ENCODE measurements at regions not wholly inside any gene's neighbourhood (a gene's known extent, or its start where the extent isn't known, plus 50 kb on each side); places are given as distances from the start of the nearest gene placed in this dataset.
"Not testable (repeated sequence)": the region's sequence is repeated elsewhere in the genome, so short reads cannot be mapped to it uniquely, and the experiment has no call there.

- no peak overlapping the region for H3K4me3 ChIP-seq (ENCODE audit: low read length, poor library complexity, severe bottlenecking)
- no peaks in the 10 kb centered on the region for H3K36me3 ChIP-seq (ENCODE audit: insufficient read depth, low read length)
- no peaks in the 10 kb centered on the region for H3K4me1 ChIP-seq (ENCODE audit: insufficient read depth, low read length, poor library complexity, severe bottlenecking)
- no peaks in the 10 kb centered on the region for H3F3A ChIP-seq (ENCODE audit: low read depth)
- H3K79me2 ChIP-seq (ENCODE audit: insufficient read depth, low read length): no peaks in the 10 kb centered on the region
- H3K9me2 ChIP-seq (replicated peaks; ENCODE audit: low read depth, low read length): no peaks in the 10 kb centered on the region
- H3K4me2 ChIP-seq (ENCODE audit: low read depth, low read length, poor library complexity, severe bottlenecking): no peak overlapping the region
- H3K27me3 ChIP-seq (ENCODE audit: insufficient read depth, low read length, poor library complexity, severe bottlenecking): no peaks in the 10 kb centered on the region
- H4K20me1 ChIP-seq (ENCODE audit: insufficient read depth, low read length, poor library complexity, severe bottlenecking): no peaks in the 10 kb centered on the region
- TF ChIP-seq CTCF (conservative IDR thresholded peaks at IDR 0.05; ENCODE audit: low read length) (no peak), EZH2phosphoT487 (IDR thresholded peaks at IDR 0.05; ENCODE audit: borderline replicate concordance) (no peak)
- no peaks in the 10 kb centered on the region for H3K9me3 ChIP-seq (ENCODE audit: insufficient read depth, low read depth, low read length)
- H3K9ac ChIP-seq (ENCODE audit: low read depth, low read length, poor library complexity, severe bottlenecking): no peak overlapping the region
- H2AFZ ChIP-seq (ENCODE audit: low read length): no peak overlapping the region
These were observed 312.9 kb downstream of the NAF1 start for GRCh38 chr4:162853788-162854187.

GRCh38 chr4:162852642-162853041 lies 314.0 kb downstream of the NAF1 start:
- no peaks in the 10 kb centered on the region for H4K20me1 ChIP-seq (ENCODE audit: insufficient read depth, low read length, poor library complexity, severe bottlenecking)
- H3K36me3 ChIP-seq (ENCODE audit: insufficient read depth, low read length): no peaks in the 10 kb centered on the region
- TF ChIP-seq CTCF (conservative IDR thresholded peaks at IDR 0.05; ENCODE audit: low read length): no peak
- no peak for TF ChIP-seq EZH2phosphoT487 (IDR thresholded peaks at IDR 0.05; ENCODE audit: borderline replicate concordance)
- H3K4me3 ChIP-seq (ENCODE audit: low read length, poor library complexity, severe bottlenecking): no peak overlapping the region
- H3K9me3 ChIP-seq (ENCODE audit: insufficient read depth, low read depth, low read length): no peaks in the 10 kb centered on the region
- H2AFZ ChIP-seq (ENCODE audit: low read length): no peak overlapping the region
- H3K27me3 ChIP-seq (ENCODE audit: insufficient read depth, low read length, poor library complexity, severe bottlenecking): no peaks in the 10 kb centered on the region
- no peaks in the 10 kb centered on the region for H3K79me2 ChIP-seq (ENCODE audit: insufficient read depth, low read length)
- no peaks in the 10 kb centered on the region for H3K9me2 ChIP-seq (replicated peaks; ENCODE audit: low read depth, low read length)
- H3K9ac ChIP-seq (ENCODE audit: low read depth, low read length, poor library complexity, severe bottlenecking): no peak overlapping the region
- H3K4me2 ChIP-seq (ENCODE audit: low read depth, low read length, poor library complexity, severe bottlenecking): no peak overlapping the region
- no peaks in the 10 kb centered on the region for H3K4me1 ChIP-seq (ENCODE audit: insufficient read depth, low read length, poor library complexity, severe bottlenecking)
- H3F3A ChIP-seq (ENCODE audit: low read depth): no peaks in the 10 kb centered on the region

DNA sequence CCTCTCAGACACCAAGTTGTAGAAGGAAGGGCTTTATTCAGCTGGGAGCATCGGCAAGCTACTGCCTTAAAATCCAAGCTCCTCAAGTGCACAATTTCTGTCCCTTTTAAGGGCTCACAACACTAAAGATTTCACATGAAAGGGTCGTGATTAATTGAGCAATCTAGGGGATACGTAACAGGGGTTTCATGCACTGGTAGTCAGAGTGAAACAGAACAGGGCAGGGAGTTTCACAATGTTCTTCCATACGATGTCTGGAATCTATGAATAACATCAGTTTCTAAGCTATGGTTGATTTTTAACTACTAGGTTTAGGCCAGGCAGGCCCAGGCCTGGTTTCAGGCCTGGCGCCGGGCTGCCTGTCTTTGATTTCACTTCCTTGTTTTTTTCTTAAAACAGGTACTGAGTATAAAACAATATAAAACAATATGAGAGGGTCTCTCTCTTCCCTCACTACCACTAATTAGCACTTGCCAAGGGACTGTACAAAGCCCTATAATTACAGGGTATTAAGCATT lies 315.4 kb downstream of the NAF1 start:
- not testable (repeated sequence) for H3K9ac ChIP-seq (ENCODE audit: low read depth, low read length, poor library complexity, severe bottlenecking); H3K9me3 ChIP-seq (ENCODE audit: insufficient read depth, low read depth, low read length); H3K36me3 ChIP-seq (ENCODE audit: insufficient read depth, low read length); H3K9me2 ChIP-seq (replicated peaks; ENCODE audit: low read depth, low read length); H3K4me2 ChIP-seq (ENCODE audit: low read depth, low read length, poor library complexity, severe bottlenecking); H3K79me2 ChIP-seq (ENCODE audit: insufficient read depth, low read length); H2AFZ ChIP-seq (ENCODE audit: low read length); H3K4me1 ChIP-seq (ENCODE audit: insufficient read depth, low read length, poor library complexity, severe bottlenecking); H3K27me3 ChIP-seq (ENCODE audit: insufficient read depth, low read length, poor library complexity, severe bottlenecking); H3F3A ChIP-seq (ENCODE audit: low read depth); H3K4me3 ChIP-seq (ENCODE audit: low read length, poor library complexity, severe bottlenecking); H4K20me1 ChIP-seq (ENCODE audit: insufficient read depth, low read length, poor library complexity, severe bottlenecking)

DNA sequence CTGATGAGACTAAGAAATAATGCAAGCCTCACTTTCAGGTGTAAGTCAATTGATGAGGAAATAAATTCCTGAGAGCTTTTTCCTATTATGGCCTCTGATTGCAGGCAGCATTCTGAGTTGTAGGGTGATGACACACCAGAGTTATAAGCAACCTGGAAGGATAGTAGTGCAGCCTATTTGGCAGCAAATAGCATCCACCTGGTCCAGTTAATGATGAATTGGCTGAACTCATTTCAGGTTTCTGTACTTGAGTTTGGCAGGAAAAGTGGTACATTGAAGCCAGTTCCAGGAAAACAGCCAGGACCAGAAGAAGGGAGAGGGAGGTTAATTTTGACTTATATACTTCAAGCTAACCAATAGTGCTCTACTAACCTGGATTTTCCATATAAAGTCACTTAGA lies 316.8 kb downstream of the NAF1 start:
- Histone ChIP-seq H3K79me2 (ENCODE audit: insufficient read depth, low read length) (no peaks in the 10 kb centered on the region), H3K9ac (ENCODE audit: low read depth, low read length, poor library complexity, severe bottlenecking) (no peak overlapping the region), H3K9me2 (replicated peaks; ENCODE audit: low read depth, low read length) (no peaks in the 10 kb centered on the region), H3F3A (ENCODE audit: low read depth) (no peaks in the 10 kb centered on the region), H4K20me1 (ENCODE audit: insufficient read depth, low read length, poor library complexity, severe bottlenecking) (no peaks in the 10 kb centered on the region), H3K4me2 (ENCODE audit: low read depth, low read length, poor library complexity, severe bottlenecking) (no peak overlapping the region), H2AFZ (ENCODE audit: low read length) (no peak overlapping the region), H3K27me3 (ENCODE audit: insufficient read depth, low read length, poor library complexity, severe bottlenecking) (no peaks in the 10 kb centered on the region), H3K4me1 (ENCODE audit: insufficient read depth, low read length, poor library complexity, severe bottlenecking) (no peaks in the 10 kb centered on the region), H3K36me3 (ENCODE audit: insufficient read depth, low read length) (no peaks in the 10 kb centered on the region), H3K4me3 (ENCODE audit: low read length, poor library complexity, severe bottlenecking) (no peak overlapping the region), H3K9me3 (ENCODE audit: insufficient read depth, low read depth, low read length) (no peaks in the 10 kb centered on the region)
- TF ChIP-seq CTCF (conservative IDR thresholded peaks at IDR 0.05; ENCODE audit: low read length) (no peak), EZH2phosphoT487 (IDR thresholded peaks at IDR 0.05; ENCODE audit: borderline replicate concordance) (no peak)

Measured in Loucy (cell line).